Stimulated activated CD8-positive, alpha-beta memory T cell treated with anti-CD3 and anti-CD28 coated beads, Interleukin-7, amount 100 ng/mL, for 4 hours (primary cell): ENCODE measurements at regions not wholly inside any gene's neighbourhood (a gene's known extent, or its start where the extent isn't known, plus 50 kb on each side); places are given as distances from the start of the nearest gene placed in this dataset.

Experiments
- DNase-seq, 2 donors: peaks; one replicate each; pipeline ENCODE4 v3.0.0-alpha.2; 2020; ENCODE audit warnings: low read depth in 2 of 2

DNA sequence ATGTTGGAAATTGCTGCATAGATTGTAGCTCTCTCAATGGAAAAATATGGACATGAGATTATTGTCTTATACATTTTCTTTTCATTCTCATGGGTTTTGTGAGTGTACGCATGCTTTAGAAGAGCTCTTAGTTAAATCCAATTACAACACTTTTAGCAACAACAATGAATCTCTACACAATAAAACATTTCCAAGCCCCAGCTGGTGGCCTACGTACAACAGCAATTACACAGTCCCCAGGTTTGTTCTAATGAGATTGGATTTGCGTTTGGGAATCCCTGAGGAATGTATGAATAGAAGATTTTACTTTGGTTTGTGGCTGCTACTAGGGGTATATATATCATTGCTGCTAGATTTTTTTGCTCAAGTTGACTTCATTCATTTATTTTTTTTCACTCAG, 98.6 kb downstream of the FHDC1 start:
- no peak for DNase-seq

DNA sequence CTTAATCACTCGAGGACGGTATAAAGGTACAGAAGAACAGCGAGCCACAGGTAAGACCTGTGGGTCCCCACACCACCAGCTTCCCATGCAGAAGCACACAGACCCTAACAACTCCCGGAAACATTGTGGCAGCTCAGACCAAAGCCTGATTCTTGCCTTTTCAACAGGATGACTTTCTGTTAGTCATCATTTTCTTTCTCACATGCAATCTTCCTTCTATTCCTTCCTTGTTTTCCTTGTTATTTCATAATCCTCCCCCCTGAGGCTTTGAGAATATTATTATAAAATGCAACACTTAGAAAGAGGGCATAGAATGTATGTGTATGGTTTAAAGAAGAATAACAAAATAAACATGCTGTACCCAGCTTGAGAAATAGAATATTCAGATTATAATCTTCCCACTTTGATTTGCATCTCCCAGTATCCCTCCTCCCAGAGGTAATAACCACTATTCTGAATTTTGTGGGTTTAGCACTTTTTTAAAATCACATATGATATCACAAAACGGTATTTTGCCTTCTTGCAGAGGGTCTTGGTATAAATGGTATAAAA, 100.9 kb downstream of the FHDC1 start:
- DNase-seq: no peak

- DNase-seq: no peak
These were observed 102.6 kb downstream of the FHDC1 start for GRCh38 chr4:153038623-153039311.

DNA sequence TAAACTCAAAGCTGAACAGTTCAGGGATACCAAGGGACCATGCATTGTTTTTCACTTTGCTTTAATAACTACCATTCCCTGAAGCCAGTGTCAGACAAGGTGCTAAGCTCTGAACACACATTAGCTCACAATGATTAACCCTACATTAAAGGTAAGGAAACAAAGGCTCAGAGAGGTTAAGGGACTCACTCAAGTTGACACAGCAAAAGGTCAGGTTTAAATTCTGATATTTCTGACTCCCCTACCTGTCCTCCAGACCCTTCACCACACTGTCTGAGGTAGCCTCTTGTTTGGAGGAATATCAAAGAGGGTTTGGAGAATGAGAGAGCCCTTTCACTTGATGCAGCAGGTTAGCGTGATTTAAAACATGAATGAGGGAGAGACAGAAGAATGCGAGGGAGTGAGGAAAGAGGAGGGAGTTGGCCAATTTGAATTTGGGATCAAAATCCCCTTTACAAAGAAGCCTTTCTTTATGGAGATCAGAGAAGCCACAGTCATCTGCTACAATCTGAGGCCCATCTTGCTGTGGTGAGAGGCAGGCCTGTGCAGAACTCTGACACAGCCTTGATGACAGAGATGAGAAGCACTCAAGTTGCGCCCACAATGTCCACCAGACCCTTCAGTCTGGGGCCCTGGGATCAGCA, 103.5 kb downstream of the FHDC1 start:
- no peak for DNase-seq

GRCh38 chr4:153040677-153041076, 104.6 kb downstream of the FHDC1 start:
- DNase-seq: no peak

GRCh38 chr4:153044036-153044435, 107.9 kb downstream of the FHDC1 start:
- DNase-seq: no peak

DNA sequence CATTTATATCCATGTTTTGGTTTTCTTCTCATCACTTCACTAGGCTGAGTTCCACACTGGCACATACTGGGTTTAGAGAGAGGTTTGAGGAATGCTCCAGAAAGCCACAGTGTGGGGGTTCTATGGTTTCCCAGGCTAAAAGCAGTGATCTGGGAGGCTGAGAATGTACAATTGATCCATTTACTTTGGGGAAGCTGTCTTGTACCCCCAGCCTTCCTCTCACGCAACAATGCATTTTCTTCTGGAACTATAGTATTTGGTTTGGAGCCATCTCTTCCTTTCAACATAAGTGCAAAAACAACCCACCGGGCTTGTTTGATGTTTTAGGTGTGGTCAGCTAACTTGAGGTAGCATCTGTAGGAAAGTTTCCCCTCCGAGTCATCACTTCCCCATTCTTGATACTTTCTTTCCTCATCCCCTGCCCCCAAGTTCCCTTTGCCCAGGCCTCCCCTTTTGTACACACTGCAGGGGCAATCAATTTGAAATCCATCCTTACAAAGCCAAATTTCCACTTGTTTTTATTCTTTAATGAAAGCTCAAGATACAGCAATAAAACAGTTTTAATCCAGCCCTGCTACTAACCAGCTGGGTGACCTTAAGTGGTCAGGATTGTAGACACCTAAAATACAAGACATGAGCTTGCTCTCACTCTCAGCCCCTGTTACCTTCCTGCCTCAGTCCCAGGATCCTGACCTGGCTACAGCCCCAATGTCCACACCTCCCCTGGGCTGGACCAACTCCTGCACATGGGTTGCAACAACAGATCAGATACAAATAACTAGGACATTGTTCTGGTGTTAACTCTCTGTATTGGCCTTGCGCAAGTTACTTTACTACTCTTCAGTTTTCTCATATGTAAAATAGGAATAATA, 109.2 kb downstream of the FHDC1 start:
- no peak for DNase-seq

DNA sequence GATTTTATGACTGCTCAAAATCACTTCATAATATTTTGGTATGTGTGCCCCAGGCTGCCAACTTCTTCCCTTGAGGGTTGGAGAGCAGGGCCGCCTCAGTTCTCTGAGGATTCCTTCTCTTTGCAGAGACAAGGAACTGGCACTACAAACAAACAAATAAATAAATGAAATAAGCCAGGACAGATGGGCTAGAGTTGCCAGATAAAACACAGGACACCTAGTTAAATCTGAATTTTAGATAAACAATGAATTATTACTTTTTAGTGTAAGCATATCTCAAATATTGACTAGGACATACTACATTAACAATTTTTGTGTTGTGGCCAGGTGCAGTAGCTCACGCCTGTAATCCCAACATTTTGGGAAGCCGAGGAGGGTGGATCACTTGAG, 122.5 kb downstream of the FHDC1 start:
- no peak for DNase-seq

DNA sequence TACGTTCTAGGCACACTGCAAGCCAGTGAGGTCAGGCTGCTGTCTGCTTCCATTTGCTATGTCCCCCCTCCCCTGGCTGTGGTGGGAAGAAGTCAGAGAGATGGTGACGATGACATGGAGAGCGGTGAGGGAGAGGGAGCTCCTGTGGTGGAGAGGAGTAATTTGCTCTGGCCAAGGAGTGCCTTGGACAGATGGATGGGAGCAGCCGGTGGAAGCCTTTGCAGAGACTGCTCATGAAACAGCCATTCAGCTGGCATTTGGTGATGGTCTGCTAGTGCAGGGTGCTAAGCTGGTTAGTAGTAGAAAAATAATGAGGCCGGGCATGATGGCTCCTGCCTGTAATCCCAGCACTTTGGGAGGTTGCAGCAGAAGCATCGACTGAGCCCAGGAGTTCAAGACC, 124.1 kb downstream of the FHDC1 start:
- DNase-seq: no peak

GRCh38 chr4:153061971-153062370, 125.8 kb downstream of the FHDC1 start:
- DNase-seq: no peak

- no peak for DNase-seq
These were observed 126.6 kb downstream of the FHDC1 start for GRCh38 chr4:153062652-153063168.

- DNase-seq: no peak
These were observed 127.4 kb downstream of the FHDC1 start for GRCh38 chr4:153063490-153063889.

DNA sequence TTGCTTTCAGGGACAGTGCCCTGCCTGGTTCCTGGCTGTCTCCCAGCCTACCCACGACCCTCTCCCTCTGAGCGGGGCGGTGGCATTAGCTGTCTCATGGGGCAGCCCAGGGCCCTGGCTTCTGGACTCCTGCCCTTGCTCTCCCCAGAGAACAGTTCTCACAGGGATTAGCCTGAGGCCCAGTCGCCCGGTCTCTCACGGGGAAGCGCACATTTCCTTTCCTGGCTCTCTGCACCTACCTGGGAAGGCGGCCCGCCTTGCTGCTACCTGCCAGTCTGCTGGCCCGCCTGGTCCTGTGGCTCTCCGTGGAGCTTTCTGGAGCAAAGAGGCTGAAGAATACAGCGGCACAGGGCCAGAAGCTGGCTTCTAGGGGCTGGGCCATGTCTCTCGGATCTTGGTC, 128.4 kb downstream of the FHDC1 start:
- DNase-seq: no peak

DNA sequence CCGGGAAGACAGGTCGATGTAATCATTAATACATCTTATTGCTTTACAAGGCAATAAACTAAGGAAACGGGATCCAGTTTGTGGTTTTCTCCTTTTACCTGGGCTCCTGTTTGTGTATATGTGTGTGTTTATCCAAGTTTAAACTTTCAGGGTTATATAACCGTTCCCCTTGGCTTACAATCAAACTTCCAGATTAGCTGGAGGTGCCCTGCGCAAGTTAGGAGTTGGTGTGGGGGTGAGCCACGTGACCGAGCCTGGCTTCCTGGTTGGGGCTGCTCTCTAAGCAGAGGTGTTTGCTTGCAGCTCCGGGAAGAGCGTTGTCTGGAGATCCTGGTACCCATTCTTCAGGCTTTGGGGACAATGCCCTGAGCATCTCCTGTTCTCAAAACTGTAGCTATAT, 129.2 kb downstream of the FHDC1 start:
- DNase-seq: no peak

GRCh38 chr4:153067376-153067775, 131.3 kb downstream of the FHDC1 start:
- no peak for DNase-seq

DNA sequence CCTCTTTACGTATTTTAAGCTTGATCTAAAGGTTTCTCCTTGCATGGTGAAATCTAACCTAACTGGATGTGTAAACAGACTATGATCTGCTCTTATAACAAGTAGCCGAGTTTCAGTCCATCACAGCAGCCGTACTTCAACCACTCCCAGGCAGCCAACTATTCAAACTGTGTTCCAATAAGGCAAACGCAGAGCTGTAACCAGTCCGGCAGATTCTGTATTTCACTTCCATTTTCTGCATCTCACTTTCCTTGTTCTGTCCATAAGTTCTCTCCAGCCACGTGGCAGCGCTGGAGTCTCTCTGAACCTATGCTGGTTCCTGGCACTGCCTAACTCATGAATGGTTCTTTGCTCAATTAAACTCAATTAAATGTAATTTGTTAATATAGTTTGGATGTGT, 132.6 kb downstream of the FHDC1 start:
- no peak for DNase-seq

DNA sequence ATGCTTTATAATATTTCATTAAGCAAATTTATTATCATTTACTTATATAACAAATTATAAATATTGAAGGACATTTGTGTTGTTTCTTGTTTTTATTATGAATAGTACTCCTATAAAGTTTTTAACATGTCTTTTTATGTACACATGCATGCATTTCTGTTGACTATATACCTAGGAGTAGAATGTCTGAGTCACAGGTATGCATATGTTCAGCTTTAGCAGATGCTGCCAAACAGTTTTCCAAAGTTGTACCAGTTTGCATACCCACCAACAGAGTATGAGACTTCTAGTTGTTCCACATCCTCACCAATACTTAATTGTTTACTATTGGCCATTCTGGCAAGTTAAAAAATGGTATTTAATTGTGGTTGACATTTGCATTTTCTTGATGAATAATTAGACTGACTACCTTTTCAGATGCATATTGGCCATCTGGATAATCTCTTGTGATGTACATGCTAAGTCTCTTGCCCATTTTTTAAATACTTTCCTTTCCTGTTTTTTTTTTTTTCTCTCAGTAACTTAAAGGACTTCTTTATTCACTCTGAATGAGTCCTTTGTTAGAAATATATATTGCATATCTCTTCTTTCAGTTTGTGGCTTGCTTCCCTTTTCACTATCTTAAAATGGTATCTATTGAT, 132.2 kb upstream of the TRIM2 start:
- DNase-seq: no peak

DNA sequence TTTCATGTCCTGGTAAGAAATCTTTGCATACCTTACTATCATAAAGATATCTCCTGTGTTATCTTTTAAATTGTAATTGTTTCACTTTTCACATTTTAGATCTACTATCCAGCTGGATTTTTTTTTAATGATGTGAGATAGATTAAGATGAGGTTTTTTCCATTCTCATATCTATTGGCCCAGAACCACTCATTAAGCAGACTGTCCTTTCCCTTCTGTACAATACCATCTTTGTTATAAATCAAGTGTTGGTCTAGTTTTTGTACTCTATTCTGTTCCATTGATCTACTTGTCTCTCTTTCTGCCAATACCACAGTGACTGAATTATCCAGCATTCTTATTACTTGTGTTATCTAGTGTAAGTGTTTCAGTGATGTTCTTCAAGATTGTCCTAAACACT, 131.6 kb upstream of the TRIM2 start:
- DNase-seq: no peak

DNA sequence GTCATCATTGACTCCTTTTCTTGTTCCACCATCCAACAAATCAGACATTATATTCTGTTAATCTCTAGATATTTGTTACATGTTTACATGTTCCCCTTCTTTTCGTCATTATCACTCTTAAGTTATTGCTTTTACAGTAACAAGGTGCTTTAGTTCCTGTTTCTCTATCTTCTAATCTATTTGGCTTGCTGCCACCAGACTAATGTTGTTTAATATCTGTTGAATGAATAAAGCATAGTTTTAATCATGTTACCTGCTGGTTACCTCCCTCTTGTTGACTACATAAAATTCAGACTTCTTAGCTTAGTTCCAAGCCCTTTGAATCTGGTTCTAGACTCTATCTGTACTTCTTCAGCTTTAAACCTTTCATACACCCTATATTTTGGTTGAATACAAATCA, 129.8 kb upstream of the TRIM2 start:
- no peak for DNase-seq

DNA sequence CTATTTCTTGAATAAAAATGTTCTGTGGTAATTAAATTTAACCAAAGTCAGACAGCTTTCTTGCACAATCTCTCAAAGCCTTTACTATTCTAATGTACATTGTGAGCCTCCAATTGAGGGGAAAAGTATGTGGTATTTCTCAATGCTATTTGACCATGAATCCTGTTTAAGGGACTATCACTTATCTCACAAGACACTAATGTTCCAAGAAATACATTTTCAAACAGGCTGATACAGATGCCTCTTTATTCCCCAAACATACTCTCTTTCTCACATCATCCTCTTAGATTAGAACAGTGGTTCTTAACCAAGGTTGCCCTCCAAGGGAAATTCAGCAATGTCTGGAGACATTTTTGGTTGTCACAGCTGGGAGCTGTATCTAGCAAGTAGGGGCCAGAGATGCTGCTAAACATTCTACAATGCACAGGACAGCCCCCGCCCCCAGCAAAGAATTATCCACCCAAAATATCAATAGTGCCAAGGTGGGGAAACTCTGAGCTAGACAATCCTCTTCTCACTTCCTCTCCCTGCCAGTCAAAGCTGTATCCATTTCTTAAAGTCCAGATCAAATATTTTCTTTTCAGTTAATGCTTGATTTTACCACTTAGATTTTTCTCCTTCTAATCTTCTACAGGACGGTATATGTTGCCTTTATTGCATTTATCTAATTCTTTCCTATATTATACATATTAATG, 129.2 kb upstream of the TRIM2 start:
- DNase-seq: no peak

DNA sequence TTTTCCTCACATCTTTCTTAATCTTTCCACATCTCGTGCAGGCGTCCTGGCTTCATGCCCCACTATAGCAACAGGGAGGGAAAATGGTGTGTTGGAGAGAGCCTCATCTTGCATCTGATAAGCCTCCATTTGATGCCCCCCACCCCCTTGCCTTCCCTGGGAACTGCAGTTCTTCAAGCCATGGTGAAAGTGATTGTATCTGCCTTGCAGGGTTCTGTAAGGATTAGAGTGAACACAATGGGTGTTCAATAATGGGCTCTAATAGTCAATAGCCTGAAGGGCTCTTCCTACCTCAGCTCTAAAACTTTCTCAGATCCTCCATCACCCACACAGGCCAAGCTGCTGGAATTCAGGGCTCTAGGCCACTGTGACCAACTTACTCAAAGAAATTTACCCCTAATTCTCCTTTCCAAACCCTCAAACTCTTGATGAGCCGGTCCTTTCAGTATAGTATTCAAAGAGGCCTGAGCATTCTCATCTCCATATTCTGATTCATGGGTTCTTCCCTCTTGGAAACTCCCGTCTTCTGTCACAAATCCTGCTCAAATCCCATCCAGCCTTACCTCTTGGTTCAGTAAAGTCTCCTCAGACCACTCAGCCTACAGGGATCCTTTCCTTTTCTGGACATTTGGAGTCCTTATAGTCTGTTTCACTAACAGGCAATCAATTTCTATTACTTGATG, 128.3 kb upstream of the TRIM2 start:
- DNase-seq: no peak
